GM12865 (cell line): ENCODE measurements at regions not wholly inside any gene's neighbourhood (a gene's known extent, or its start where the extent isn't known, plus 50 kb on each side); places are given as distances from the start of the nearest gene placed in this dataset.

Experiments
- DNase-seq: peaks from one replicate; pipeline ENCODE4 v3.0.0; 2010; ENCODE audit warnings: low read depth
- H3K4me3 ChIP-seq: 2 replicates; pipeline ENCODE4 v1.5.1; 2011; ENCODE audit warnings: mild to moderate bottlenecking, low read depth, low read length, control low read depth
- CTCF ChIP-seq: IDR thresholded peaks from 2 replicates; pipeline ENCODE4 v1.5.1; 2011; ENCODE audit warnings: low read length, control low read depth, low read depth, inconsistent platforms; ENCODE audit not compliant: insufficient read depth; ENCODE audit errors: missing control alignments

DNA sequence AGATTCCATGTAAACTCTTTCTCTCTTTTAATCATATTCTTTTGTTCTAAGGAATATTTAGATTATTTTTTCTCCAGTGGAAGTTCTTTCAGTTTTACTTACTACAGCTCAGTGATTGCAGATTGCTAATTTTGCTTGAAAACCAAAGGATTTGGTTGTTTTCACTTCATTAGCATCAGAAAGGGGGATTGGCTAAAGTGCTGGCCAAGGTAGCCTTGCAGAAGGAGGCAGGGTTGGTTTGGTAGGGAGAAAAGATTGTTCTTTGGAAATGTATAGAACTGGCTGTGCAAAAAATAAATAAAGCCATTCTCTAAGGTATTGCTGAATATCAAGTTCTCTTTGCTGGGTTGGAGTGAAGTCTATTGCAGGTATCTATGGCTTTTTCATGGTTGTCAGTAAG, 92.6 kb downstream of the FAT3 start:
- TF ChIP-seq CTCF, result no peak
- DNase-seq, result no peak
- no peak overlapping the region for H3K4me3 ChIP-seq

GRCh38 chr11:92317721-92318120, 93.1 kb downstream of the FAT3 start:
- no peak overlapping the region for H3K4me3 ChIP-seq
- DNase-seq, result no peak

DNA sequence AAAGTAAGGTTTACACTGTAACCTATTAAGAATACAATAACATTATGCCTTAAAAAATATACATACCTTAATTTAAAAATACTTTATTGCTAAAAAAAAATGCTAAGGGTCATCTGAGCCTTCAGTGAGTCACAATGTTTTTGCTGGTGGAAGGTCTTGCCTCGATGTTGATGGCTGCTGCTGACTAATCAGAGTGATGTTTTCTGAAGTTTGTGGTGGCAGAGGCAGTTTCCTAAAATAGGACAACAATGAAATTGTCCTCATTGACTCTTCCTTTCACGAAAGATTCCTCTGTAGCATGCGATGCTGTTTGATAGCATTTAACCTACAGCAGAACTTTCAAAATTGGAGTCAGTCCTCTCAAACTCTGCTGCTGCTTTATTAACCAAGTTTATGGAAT, 97.6 kb downstream of the FAT3 start:
- TF ChIP-seq CTCF, result no peak
- DNase-seq, result no peak
- no peak overlapping the region for H3K4me3 ChIP-seq

More at GRCh38 chr11:92317721-92318120, 93.1 kb downstream of the FAT3 start:
- TF ChIP-seq CTCF, result no peak

DNA sequence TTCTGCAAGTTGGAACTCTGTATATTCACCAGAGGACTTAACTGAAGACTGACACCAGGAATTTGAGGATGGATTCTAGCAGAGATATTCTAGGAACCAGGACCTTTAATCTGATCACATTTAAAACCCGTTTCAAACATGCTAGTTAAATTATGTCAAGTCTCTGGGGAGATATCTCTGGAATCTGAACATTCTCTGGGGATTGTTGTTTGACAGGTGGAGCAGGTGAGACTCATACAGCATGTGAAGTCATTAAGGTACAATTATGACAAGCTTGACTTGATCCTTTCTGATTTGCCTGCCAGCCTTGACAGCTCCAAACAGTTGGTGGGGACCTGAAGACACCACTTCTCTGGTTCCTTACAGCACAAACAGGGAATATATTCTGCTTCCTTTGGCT, 100.3 kb downstream of the FAT3 start:
- no peak for TF ChIP-seq CTCF
- H3K4me3 ChIP-seq, result no peak overlapping the region
- DNase-seq, result no peak

DNA sequence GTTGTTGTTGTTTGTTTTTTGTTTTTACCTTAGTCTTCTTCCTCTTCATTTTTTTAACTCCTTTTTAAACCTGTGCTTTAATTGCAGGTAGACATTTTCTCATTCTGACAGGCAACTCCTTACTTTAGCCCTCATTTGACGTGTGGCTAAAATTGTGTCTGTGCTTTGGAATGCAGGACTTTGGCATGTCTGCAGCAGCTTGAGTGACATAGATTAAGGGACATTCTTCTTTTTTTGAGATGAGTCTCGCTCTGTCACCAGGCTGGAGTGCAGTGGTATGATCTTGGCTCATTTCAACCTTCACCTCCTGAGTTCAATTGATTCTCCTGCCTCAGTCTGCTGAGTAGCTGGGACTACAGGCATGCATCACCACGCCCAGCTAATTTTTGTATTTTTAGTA, 100.8 kb downstream of the FAT3 start:
- H3K4me3 ChIP-seq, result no peak overlapping the region
- DNase-seq, result no peak
- TF ChIP-seq CTCF, result no peak

DNA sequence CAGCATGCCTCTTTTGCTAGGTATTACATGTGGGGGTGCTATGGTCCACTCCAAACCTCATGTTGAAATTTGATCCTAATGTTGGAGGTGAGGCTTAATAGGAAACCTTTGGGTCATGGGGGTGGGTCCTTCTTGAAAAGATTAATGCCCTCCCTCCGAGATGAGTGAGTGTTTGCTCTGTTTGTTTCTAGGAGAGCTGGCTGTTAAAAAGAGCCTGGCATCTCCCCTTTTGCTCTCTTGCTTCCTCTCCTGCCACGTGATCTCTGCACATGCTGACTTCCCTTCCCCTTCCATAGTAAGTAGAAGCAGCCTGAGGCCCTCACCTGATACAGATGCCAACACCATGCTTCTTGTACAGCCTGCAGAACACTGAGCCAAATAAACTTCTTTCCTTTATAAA, 104.5 kb downstream of the FAT3 start:
- no peak for DNase-seq
- no peak for TF ChIP-seq CTCF
- no peak overlapping the region for H3K4me3 ChIP-seq

GRCh38 chr11:92329646-92330045, 105.0 kb downstream of the FAT3 start:
- no peak overlapping the region for H3K4me3 ChIP-seq
- TF ChIP-seq CTCF, result no peak
- DNase-seq, result no peak
